ENCODE measurements at regions not wholly inside any gene's neighbourhood (a gene's known extent, or its start where the extent isn't known, plus 50 kb on each side); places are given as distances from the start of the nearest gene placed in this dataset.

GRCh38 chr15:39198044-39199000, 382.6 kb upstream of the THBS1 start:
- no peak for DNase-seq (ENCODE audit: low spot score)

- DNase-seq (ENCODE audit: low spot score) = no peak
These were observed 381.8 kb upstream of the THBS1 start for GRCh38 chr15:39199076-39199475.

GRCh38 chr15:39200586-39200985, 380.3 kb upstream of the THBS1 start:
- no peak for DNase-seq (ENCODE audit: low spot score)

- DNase-seq (ENCODE audit: low spot score) = no peak
These were observed 378.2 kb upstream of the THBS1 start for GRCh38 chr15:39202641-39203040.

- no peak for DNase-seq (ENCODE audit: low spot score)
These were observed 376.8 kb upstream of the THBS1 start for GRCh38 chr15:39204031-39204430.

- no peak for DNase-seq (ENCODE audit: low spot score)
These were observed 375.8 kb upstream of the THBS1 start for GRCh38 chr15:39205081-39205480.

- no peak for DNase-seq (ENCODE audit: low spot score)
These were observed 375.1 kb upstream of the THBS1 start for GRCh38 chr15:39205506-39206371.

GRCh38 chr15:39207532-39208115, 373.3 kb upstream of the THBS1 start:
- DNase-seq (ENCODE audit: low spot score) = no peak

- no peak for DNase-seq (ENCODE audit: low spot score)
These were observed 372.7 kb upstream of the THBS1 start for GRCh38 chr15:39208187-39208586.

- DNase-seq (ENCODE audit: low spot score) = no peak
These were observed 371.2 kb upstream of the THBS1 start for GRCh38 chr15:39209548-39210211.

GRCh38 chr15:39211108-39211979, 369.5 kb upstream of the THBS1 start:
- no peak for DNase-seq (ENCODE audit: low spot score)

- DNase-seq (ENCODE audit: low spot score) = no peak
These were observed 367.5 kb upstream of the THBS1 start for GRCh38 chr15:39213385-39213840.

- DNase-seq (ENCODE audit: low spot score) = no peak
These were observed 365.9 kb upstream of the THBS1 start for GRCh38 chr15:39215015-39215414.

- no peak for DNase-seq (ENCODE audit: low spot score)
These were observed 364.1 kb upstream of the THBS1 start for GRCh38 chr15:39216816-39217215.

- no peak for DNase-seq (ENCODE audit: low spot score)
These were observed 361.3 kb upstream of the THBS1 start for GRCh38 chr15:39219608-39220007.

- DNase-seq (ENCODE audit: low spot score) = no peak
These were observed 354.5 kb upstream of the THBS1 start for GRCh38 chr15:39226169-39226937.

GRCh38 chr15:39227001-39227400, 353.9 kb upstream of the THBS1 start:
- DNase-seq (ENCODE audit: low spot score) = no peak

GRCh38 chr15:39228889-39229288, 352.0 kb upstream of the THBS1 start:
- no peak for DNase-seq (ENCODE audit: low spot score)

GRCh38 chr15:39230205-39230907, 350.5 kb upstream of the THBS1 start:
- no peak for DNase-seq (ENCODE audit: low spot score)
